Stomach (tissue), 8 donors: ENCODE measurements at regions not wholly inside any gene's neighbourhood (a gene's known extent, or its start where the extent isn't known, plus 50 kb on each side); places are given as distances from the start of the nearest gene placed in this dataset.

Experiments
- DNase-seq, 2 donors: peaks; one replicate each; pipeline versions ENCODE4 v3.0.0 to v3.0.0-alpha.2; 2013 to 2019
- H3K27ac ChIP-seq, 5 donors: fragments of 200-600 bp in 4 of 5; sonication (generic) in 4 of 5; one replicate each; pipeline ENCODE4 v1.5.1; 2013 to 2019; ENCODE audit warnings: mild to moderate bottlenecking in 1 of 5, moderate library complexity in 1 of 5
- H3K27me3 ChIP-seq, 3 donors: fragments of 200-600 bp; sonication (generic); one replicate each; pipeline ENCODE4 v1.5.1; 2017 to 2019; ENCODE audit warnings: mixed run types in 1 of 3
- H3K36me3 ChIP-seq, 4 donors: fragments of 200-600 bp; sonication (generic); 1 replicate in 3 of 4; 2 replicates in 1 of 4; pipeline ENCODE4 v1.5.1; 2016 to 2019
- H3K4me1 ChIP-seq, 4 donors: fragments of 200-600 bp; sonication (generic); one replicate each; pipeline ENCODE4 v1.5.1; 2016 to 2019
- H3K4me3 ChIP-seq, 4 donors: fragments of 200-600 bp; sonication (generic) in 3 of 4; one replicate each; pipeline ENCODE4 v1.5.1; 2016 to 2019; ENCODE audit warnings: mild to moderate bottlenecking in 1 of 4
- H3K9me3 ChIP-seq, 4 donors: fragments of 200-600 bp; sonication (generic); one replicate each; pipeline ENCODE4 v1.5.1; 2016 to 2019
- CTCF ChIP-seq, 7 experiments: fragments of 450-650 bp in 4 of 7; fragments of 200-600 bp in 3 of 7; sonication (generic) in 3 of 7; IDR thresholded peaks; one replicate each; pipeline ENCODE4 v1.5.1; 2016 to 2019; ENCODE audit warnings: antibody characterized with exemption in 7 of 7, control low read depth in 2 of 7, mild to moderate bottlenecking in 1 of 7
- EP300 ChIP-seq: sonication (generic); formaldehyde crosslinking; IDR thresholded peaks from one replicate; pipeline ENCODE4 v1.6.1; 2017; ENCODE audit warnings: antibody characterized with exemption
- POLR2A ChIP-seq, 4 donors: fragments of 450-650 bp; IDR thresholded peaks; one replicate each; pipeline ENCODE4 v1.6.1; 2016; ENCODE audit warnings: antibody characterized with exemption in 4 of 4, control low read depth in 2 of 4, mild to moderate bottlenecking in 1 of 4, moderate library complexity in 1 of 4
- POLR2AphosphoS5 ChIP-seq, 3 donors: sonication (generic); formaldehyde crosslinking; IDR thresholded peaks; one replicate each; pipeline ENCODE4 v1.6.1; 2016; ENCODE audit warnings: antibody characterized with exemption in 3 of 3
- WGBS, 5 donors: extraction: QIAGEN DNeasy Blood & Tissue Kit in 3 of 5; methylation state at CpG; one replicate each; pipeline versions ENCODE4 v1.1.5 to v1.1.7; 2013 to 2018; 5-methylcytosine and 5-hydroxymethylcytosine counted together
- intact Hi-C: fragments of 100-400 bp; cut with DNase I; formaldehyde crosslinking; loops from one replicate; pipeline ENCODE4 v1.15.1; 2023; ENCODE audit warnings: low total_unique reads
- donor health status: healthy with polysubstance abuse.
- donor health status: Bipolar disorder and iron deficiency.
- donor health status: healthy.

- TF ChIP-seq EP300 (no peak), POLR2AphosphoS5 (IDR thresholded peaks at IDR 0.05) (no peak), CTCF (IDR thresholded peaks at IDR 0.05) (no peak), POLR2A (IDR thresholded peaks at IDR 0.05) (no peak)
- intact Hi-C loops, result no loop called here
Observed at GRCh38 chr12:19719672-19720071, 280.4 kb downstream of the AEBP2 start.

GRCh38 chr12:19726122-19726521 is 286.8 kb downstream of the AEBP2 start:
- WGBS, 5 donors, result 78 to 89% (median 84%) methylated on average over 5 of the region's 5 CpGs

More at GRCh38 chr12:19719672-19720071, 280.4 kb downstream of the AEBP2 start:
- Histone ChIP-seq H3K27ac (no peak overlapping the region), H3K36me3 (no peaks in the 10 kb centered on the region), H3K27me3 (no peaks in the 10 kb centered on the region), H3K4me3 (no peak overlapping the region), H3K4me1 (no peaks in the 10 kb centered on the region), H3K9me3 (no peaks in the 10 kb centered on the region)
- WGBS, 5 donors, result 93 to 100% (median 100%) methylated on average over 1 of the region's 1 CpG
- DNase-seq, result no peak

GRCh38 chr12:19726592-19726991 is 287.3 kb downstream of the AEBP2 start:
- no peak for DNase-seq
- H3K9me3 ChIP-seq, result peaks cover 0 to 17% (median 5%) of the 10 kb centered on the region in 4 donors
- H3K27me3 ChIP-seq, result no peaks in the 10 kb centered on the region
- no peaks in the 10 kb centered on the region for H3K36me3 ChIP-seq
- WGBS, 5 donors, result 88 to 100% (median 91%) methylated on average over 2 to 6 of the region's 6 CpGs
- H3K4me1 ChIP-seq, result no peaks in the 10 kb centered on the region
- TF ChIP-seq CTCF (IDR thresholded peaks at IDR 0.05) (no peak), EP300 (no peak), POLR2AphosphoS5 (IDR thresholded peaks at IDR 0.05) (no peak), POLR2A (IDR thresholded peaks at IDR 0.05) (no peak)
- intact Hi-C loops, result no loop called here
- H3K27ac ChIP-seq, result no peak overlapping the region
- H3K4me3 ChIP-seq, result no peak overlapping the region

More at GRCh38 chr12:19726122-19726521, 286.8 kb downstream of the AEBP2 start:
- Histone ChIP-seq H3K4me1 (no peaks in the 10 kb centered on the region), H3K27me3 (no peaks in the 10 kb centered on the region), H3K27ac (no peak overlapping the region), H3K36me3 (no peaks in the 10 kb centered on the region), H3K4me3 (no peak overlapping the region), H3K9me3 (peaks cover 0 to 17% (median 5%) of the 10 kb centered on the region in 4 donors)
- TF ChIP-seq EP300 (no peak), POLR2A (IDR thresholded peaks at IDR 0.05) (no peak), POLR2AphosphoS5 (IDR thresholded peaks at IDR 0.05) (no peak), CTCF (IDR thresholded peaks at IDR 0.05) (no peak)
- no peak for DNase-seq
- intact Hi-C loops, result no loop called here

GRCh38 chr12:19737019-19737418 is 297.7 kb downstream of the AEBP2 start:
- Histone ChIP-seq H3K4me1 (peaks cover 0 to 6% (median 0%) of the 10 kb centered on the region in 4 donors), H3K4me3 (no peak overlapping the region), H3K27ac (no peak overlapping the region), H3K36me3 (no peaks in the 10 kb centered on the region), H3K9me3 (peaks cover 0 to 6% (median 0%) of the 10 kb centered on the region in 4 donors), H3K27me3 (no peaks in the 10 kb centered on the region)
- TF ChIP-seq EP300, result no peak
- TF ChIP-seq POLR2A (IDR thresholded peaks at IDR 0.05), result no peak
- TF ChIP-seq CTCF (IDR thresholded peaks at IDR 0.05), result no peak
- TF ChIP-seq POLR2AphosphoS5 (IDR thresholded peaks at IDR 0.05), result no peak
- intact Hi-C loops, result no loop called here
- DNase-seq, result no peak
